ENCODE measurements at regions not wholly inside any gene's neighbourhood (a gene's known extent, or its start where the extent isn't known, plus 50 kb on each side); places are given as distances from the start of the nearest gene placed in this dataset.
"Not testable (repeated sequence)": the region's sequence is repeated elsewhere in the genome, so short reads cannot be mapped to it uniquely, and the experiment has no call there.

GRCh38 chr21:32844076-32844475 lies 72.5 kb upstream of the PAXBP1 start:
- Histone ChIP-seq H3K4me3 (ENCODE audit: insufficient read depth, low read depth, low read length) (no peak overlapping the region), H3K9me3 (ENCODE audit: control insufficient read depth, low read length) (no peaks in the 10 kb centered on the region), H3K27me3 (ENCODE audit: control insufficient read depth, insufficient read depth, low read length, poor library complexity, severe bottlenecking) (no peaks in the 10 kb centered on the region), H3K4me1 (ENCODE audit: control insufficient read depth, insufficient read depth, low read length) (peaks cover 7% of the 10 kb centered on the region), H3K36me3 (ENCODE audit: control insufficient read depth, insufficient read depth, low read length) (no peaks in the 10 kb centered on the region), H3K27ac (ENCODE audit: insufficient read depth, low read depth, low read length, poor library complexity, severe bottlenecking) (no peak overlapping the region)
- WGBS, 2 experiments: 88 to 91% methylated on average over 1 of the region's 1 CpG

- H3K27me3 ChIP-seq (ENCODE audit: control insufficient read depth, insufficient read depth, low read length, poor library complexity, severe bottlenecking): no peaks in the 10 kb centered on the region
- no peaks in the 10 kb centered on the region for H3K36me3 ChIP-seq (ENCODE audit: control insufficient read depth, insufficient read depth, low read length)
- no peak overlapping the region for H3K4me3 ChIP-seq (ENCODE audit: insufficient read depth, low read depth, low read length)
- H3K9me3 ChIP-seq (ENCODE audit: control insufficient read depth, low read length): no peaks in the 10 kb centered on the region
- WGBS, 2 experiments: 80 to 82% methylated on average over 13 to 14 of the region's 14 CpGs
- H3K27ac ChIP-seq (ENCODE audit: insufficient read depth, low read depth, low read length, poor library complexity, severe bottlenecking): no peak overlapping the region
- H3K4me1 ChIP-seq (ENCODE audit: control insufficient read depth, insufficient read depth, low read length): peaks cover 7% of the 10 kb centered on the region
Measured at GRCh38 chr21:32844653-32845436, 73.3 kb upstream of the PAXBP1 start.

GRCh38 chr21:32858628-32859027 lies 87.1 kb upstream of the PAXBP1 start:
- WGBS, 2 experiments: 93 to 94% methylated on average over 4 of the region's 4 CpGs
- H3K36me3 ChIP-seq (ENCODE audit: control insufficient read depth, insufficient read depth, low read length): no peaks in the 10 kb centered on the region
- no peak overlapping the region for H3K27ac ChIP-seq (ENCODE audit: insufficient read depth, low read depth, low read length, poor library complexity, severe bottlenecking)
- peaks cover 8% of the 10 kb centered on the region for H3K9me3 ChIP-seq (ENCODE audit: control insufficient read depth, low read length)
- no peaks in the 10 kb centered on the region for H3K4me1 ChIP-seq (ENCODE audit: control insufficient read depth, insufficient read depth, low read length)
- H3K27me3 ChIP-seq (ENCODE audit: control insufficient read depth, insufficient read depth, low read length, poor library complexity, severe bottlenecking): no peaks in the 10 kb centered on the region
- H3K4me3 ChIP-seq (ENCODE audit: insufficient read depth, low read depth, low read length): no peak overlapping the region

- Histone ChIP-seq H3K27me3 (ENCODE audit: control insufficient read depth, insufficient read depth, low read length, poor library complexity, severe bottlenecking) (no peaks in the 10 kb centered on the region), H3K4me3 (ENCODE audit: insufficient read depth, low read depth, low read length) (no peak overlapping the region), H3K9me3 (ENCODE audit: control insufficient read depth, low read length) (peaks cover 5% of the 10 kb centered on the region), H3K4me1 (ENCODE audit: control insufficient read depth, insufficient read depth, low read length) (no peaks in the 10 kb centered on the region), H3K27ac (ENCODE audit: insufficient read depth, low read depth, low read length, poor library complexity, severe bottlenecking) (no peak overlapping the region), H3K36me3 (ENCODE audit: control insufficient read depth, insufficient read depth, low read length) (no peaks in the 10 kb centered on the region)
Measured at GRCh38 chr21:32860399-32860798, 88.8 kb upstream of the PAXBP1 start.

- Histone ChIP-seq H3K36me3 (ENCODE audit: control insufficient read depth, insufficient read depth, low read length) (no peaks in the 10 kb centered on the region), H3K9me3 (ENCODE audit: control insufficient read depth, low read length) (peaks cover 2% of the 10 kb centered on the region), H3K4me3 (ENCODE audit: insufficient read depth, low read depth, low read length) (no peak overlapping the region), H3K4me1 (ENCODE audit: control insufficient read depth, insufficient read depth, low read length) (no peaks in the 10 kb centered on the region), H3K27me3 (ENCODE audit: control insufficient read depth, insufficient read depth, low read length, poor library complexity, severe bottlenecking) (no peaks in the 10 kb centered on the region), H3K27ac (ENCODE audit: insufficient read depth, low read depth, low read length, poor library complexity, severe bottlenecking) (no peak overlapping the region)
- WGBS, 2 experiments: 89 to 93% methylated on average over 3 to 4 of the region's 4 CpGs
Measured at GRCh38 chr21:32861866-32862265, 90.3 kb upstream of the PAXBP1 start.

- Histone ChIP-seq H3K4me1 (ENCODE audit: control insufficient read depth, insufficient read depth, low read length) (no peaks in the 10 kb centered on the region), H3K27ac (ENCODE audit: insufficient read depth, low read depth, low read length, poor library complexity, severe bottlenecking) (no peak overlapping the region), H3K27me3 (ENCODE audit: control insufficient read depth, insufficient read depth, low read length, poor library complexity, severe bottlenecking) (no peaks in the 10 kb centered on the region), H3K9me3 (ENCODE audit: control insufficient read depth, low read length) (no peaks in the 10 kb centered on the region), H3K36me3 (ENCODE audit: control insufficient read depth, insufficient read depth, low read length) (no peaks in the 10 kb centered on the region), H3K4me3 (ENCODE audit: insufficient read depth, low read depth, low read length) (no peak overlapping the region)
- 88 to 91% methylated on average over 4 of the region's 4 CpGs for WGBS, 2 experiments
Measured at GRCh38 chr21:32867597-32867996, 96.0 kb upstream of the PAXBP1 start.

GRCh38 chr21:32868631-32869454 lies 97.3 kb upstream of the PAXBP1 start:
- WGBS, 2 experiments: 91 to 92% methylated on average over 11 of the region's 11 CpGs
- Histone ChIP-seq H3K4me3 (ENCODE audit: insufficient read depth, low read depth, low read length) (no peak overlapping the region), H3K27me3 (ENCODE audit: control insufficient read depth, insufficient read depth, low read length, poor library complexity, severe bottlenecking) (no peaks in the 10 kb centered on the region), H3K9me3 (ENCODE audit: control insufficient read depth, low read length) (no peaks in the 10 kb centered on the region), H3K36me3 (ENCODE audit: control insufficient read depth, insufficient read depth, low read length) (no peaks in the 10 kb centered on the region), H3K4me1 (ENCODE audit: control insufficient read depth, insufficient read depth, low read length) (no peaks in the 10 kb centered on the region), H3K27ac (ENCODE audit: insufficient read depth, low read depth, low read length, poor library complexity, severe bottlenecking) (no peak overlapping the region)

GRCh38 chr21:32869459-32869858 lies 97.9 kb upstream of the PAXBP1 start:
- H3K9me3 ChIP-seq (ENCODE audit: control insufficient read depth, low read length): no peaks in the 10 kb centered on the region

GRCh38 chr21:32876426-32876825 lies 104.9 kb upstream of the PAXBP1 start:
- 62 to 64% methylated on average over 3 of the region's 3 CpGs for WGBS, 2 experiments
- Histone ChIP-seq H3K9me3 (ENCODE audit: control insufficient read depth, low read length) (no peaks in the 10 kb centered on the region), H3K4me1 (ENCODE audit: control insufficient read depth, insufficient read depth, low read length) (no peaks in the 10 kb centered on the region), H3K27me3 (ENCODE audit: control insufficient read depth, insufficient read depth, low read length, poor library complexity, severe bottlenecking) (no peaks in the 10 kb centered on the region), H3K27ac (ENCODE audit: insufficient read depth, low read depth, low read length, poor library complexity, severe bottlenecking) (no peak overlapping the region), H3K36me3 (ENCODE audit: control insufficient read depth, insufficient read depth, low read length) (no peaks in the 10 kb centered on the region), H3K4me3 (ENCODE audit: insufficient read depth, low read depth, low read length) (no peak overlapping the region)

More at GRCh38 chr21:32869459-32869858, 97.9 kb upstream of the PAXBP1 start:
- no peaks in the 10 kb centered on the region for H3K4me1 ChIP-seq (ENCODE audit: control insufficient read depth, insufficient read depth, low read length)
- no peak overlapping the region for H3K27ac ChIP-seq (ENCODE audit: insufficient read depth, low read depth, low read length, poor library complexity, severe bottlenecking)
- no peaks in the 10 kb centered on the region for H3K27me3 ChIP-seq (ENCODE audit: control insufficient read depth, insufficient read depth, low read length, poor library complexity, severe bottlenecking)
- H3K36me3 ChIP-seq (ENCODE audit: control insufficient read depth, insufficient read depth, low read length): no peaks in the 10 kb centered on the region
- no peak overlapping the region for H3K4me3 ChIP-seq (ENCODE audit: insufficient read depth, low read depth, low read length)
- 85 to 91% methylated on average over 2 to 3 of the region's 3 CpGs for WGBS, 2 experiments

GRCh38 chr21:32877888-32878287 lies 106.3 kb upstream of the PAXBP1 start:
- not testable (repeated sequence) for H3K27me3 ChIP-seq (ENCODE audit: control insufficient read depth, insufficient read depth, low read length, poor library complexity, severe bottlenecking); H3K4me1 ChIP-seq (ENCODE audit: control insufficient read depth, insufficient read depth, low read length); H3K36me3 ChIP-seq (ENCODE audit: control insufficient read depth, insufficient read depth, low read length); H3K9me3 ChIP-seq (ENCODE audit: control insufficient read depth, low read length); H3K27ac ChIP-seq (ENCODE audit: insufficient read depth, low read depth, low read length, poor library complexity, severe bottlenecking); H3K4me3 ChIP-seq (ENCODE audit: insufficient read depth, low read depth, low read length)
- WGBS, 2 experiments: 100% methylated on average over 1 of the region's 2 CpGs; no CpG with 5 or more reads in 1 of the 2 experiments

Measured in ectodermal cell (in vitro differentiated cells).